ENCODE measurements at regions not wholly inside any gene's neighbourhood (a gene's known extent, or its start where the extent isn't known, plus 50 kb on each side); places are given as distances from the start of the nearest gene placed in this dataset.

GRCh38 chr21:39036581-39036980 is 146.7 kb downstream of the PSMG1 start:
- H3K36me3 ChIP-seq (ENCODE audit: low read depth, missing control alignments) = no peaks in the 10 kb centered on the region
- TF ChIP-seq POLR2A (IDR thresholded peaks at IDR 0.05) (no peak), CTCF (IDR thresholded peaks at IDR 0.05) (no peak)
- H3K4me3 ChIP-seq = no peak overlapping the region
- H3K27ac ChIP-seq = no peak overlapping the region
- WGBS, 2 donors = 74 to 83% methylated on average over 8 of the region's 8 CpGs
- no peaks in the 10 kb centered on the region for H3K4me1 ChIP-seq
- intact Hi-C loops (cut with DNase I; ENCODE audit: low total_unique reads) = no loop called here
- no peaks in the 10 kb centered on the region for H3K27me3 ChIP-seq
- DNase-seq = no peak
- H3K9me3 ChIP-seq = no peaks in the 10 kb centered on the region

GRCh38 chr21:39034590-39035536 is 148.4 kb downstream of the PSMG1 start:
- Histone ChIP-seq H3K36me3 (ENCODE audit: low read depth, missing control alignments) (no peaks in the 10 kb centered on the region), H3K4me1 (no peaks in the 10 kb centered on the region), H3K4me3 (no peak overlapping the region), H3K27ac (no peak overlapping the region), H3K27me3 (no peaks in the 10 kb centered on the region), H3K9me3 (no peaks in the 10 kb centered on the region)
- no peak for DNase-seq
- TF ChIP-seq CTCF (IDR thresholded peaks at IDR 0.05) (no peak), POLR2A (IDR thresholded peaks at IDR 0.05) (no peak)
- WGBS, 2 donors = 78 to 86% methylated on average over 11 to 12 of the region's 12 CpGs
- intact Hi-C loops (cut with DNase I; ENCODE audit: low total_unique reads) = no loop called here

- 61 to 63% methylated on average over 19 to 22 of the region's 22 CpGs for WGBS, 2 donors
- no peak for DNase-seq
- H3K27ac ChIP-seq = no peak overlapping the region
- no peak for TF ChIP-seq POLR2A (IDR thresholded peaks at IDR 0.05)
- TF ChIP-seq CTCF (IDR thresholded peaks at IDR 0.05) = no peak
- no peak overlapping the region for H3K4me3 ChIP-seq
- no peaks in the 10 kb centered on the region for H3K36me3 ChIP-seq (ENCODE audit: low read depth, missing control alignments)
- no peaks in the 10 kb centered on the region for H3K27me3 ChIP-seq
- peaks cover 4% of the 10 kb centered on the region for H3K4me1 ChIP-seq
- intact Hi-C loops (cut with DNase I; ENCODE audit: low total_unique reads) = no loop called here
- H3K9me3 ChIP-seq = no peaks in the 10 kb centered on the region
Measured at GRCh38 chr21:39033878-39034589, 149.2 kb downstream of the PSMG1 start.

- no peak for DNase-seq
- Histone ChIP-seq H3K9me3 (no peaks in the 10 kb centered on the region), H3K4me3 (no peak overlapping the region), H3K27ac (no peak overlapping the region), H3K27me3 (no peaks in the 10 kb centered on the region), H3K4me1 (peaks cover 7% of the 10 kb centered on the region), H3K36me3 (ENCODE audit: low read depth, missing control alignments) (no peaks in the 10 kb centered on the region)
- TF ChIP-seq CTCF (IDR thresholded peaks at IDR 0.05) (no peak), POLR2A (IDR thresholded peaks at IDR 0.05) (no peak)
- intact Hi-C loops (cut with DNase I; ENCODE audit: low total_unique reads) = no loop called here
- 84 to 91% methylated on average over 12 to 14 of the region's 14 CpGs for WGBS, 2 donors
Measured at GRCh38 chr21:39029900-39030884, 153.1 kb downstream of the PSMG1 start.
